ENCODE measurements at regions not wholly inside any gene's neighbourhood (a gene's known extent, or its start where the extent isn't known, plus 50 kb on each side); places are given as distances from the start of the nearest gene placed in this dataset.

DNA sequence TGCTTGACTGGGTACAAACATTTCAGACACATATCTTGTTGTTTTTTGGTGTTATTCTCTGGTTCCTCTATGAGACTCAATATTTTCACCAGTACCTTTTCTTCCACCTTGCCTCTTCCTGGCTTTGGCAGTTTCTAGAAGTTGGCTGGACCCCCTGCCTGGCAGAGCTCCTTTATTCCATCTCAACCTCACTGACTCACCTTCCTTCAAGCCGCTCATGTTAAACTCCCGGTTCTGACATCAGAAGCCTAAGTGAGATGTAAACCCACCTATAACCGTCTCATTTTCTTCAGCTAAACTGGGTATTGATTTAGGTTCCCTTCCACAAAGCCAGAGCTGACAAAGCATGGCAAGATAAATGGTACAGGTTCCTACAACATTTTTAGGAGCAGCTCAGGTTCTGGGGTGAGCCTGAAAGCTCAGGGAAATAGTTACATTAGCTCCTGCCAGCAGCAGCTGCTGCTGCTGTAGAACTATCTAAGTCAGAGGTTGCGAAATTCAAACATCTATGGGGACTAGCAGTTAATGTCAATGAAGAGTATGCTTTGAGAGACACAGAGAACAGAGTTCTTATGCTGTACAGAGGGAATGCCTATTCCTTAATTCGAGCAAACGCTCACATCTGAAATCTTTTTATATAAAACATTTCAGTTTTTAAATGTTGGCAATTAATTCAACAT, 197.1 kb upstream of the NR3C1 start:
- TF ChIP-seq EZH2 (IDR thresholded peaks at IDR 0.05; ENCODE audit: borderline replicate concordance) (no peak), CTCF (IDR thresholded peaks at IDR 0.05; ENCODE audit: poor library complexity) (no peak)

Measured in hepatocyte (in vitro differentiated cells).